Liver (tissue), 3 donors: ENCODE measurements at regions not wholly inside any gene's neighbourhood (a gene's known extent, or its start where the extent isn't known, plus 50 kb on each side); places are given as distances from the start of the nearest gene placed in this dataset.
"Not testable (repeated sequence)": the region's sequence is repeated elsewhere in the genome, so short reads cannot be mapped to it uniquely, and the experiment has no call there.

Experiments
- CTCF ChIP-seq: fragments of 150-350 bp; IDR thresholded peaks from 2 replicates; pipeline ENCODE4 v1.5.1; 2017; ENCODE audit warnings: improper control_type of control experiment, low read depth, low read length; ENCODE audit not compliant: missing input control
- NR2F2 ChIP-seq: IDR thresholded peaks from 2 replicates; pipeline ENCODE4 v1.6.1; 2016; ENCODE audit warnings: antibody characterized with exemption
- RAD21 ChIP-seq, 2 donors: IDR thresholded peaks; 2 replicates each; pipeline ENCODE4 v1.6.1; 2016; ENCODE audit warnings: antibody characterized with exemption in 2 of 2, mild to moderate bottlenecking in 2 of 2
- RXRA ChIP-seq, 2 donors: IDR thresholded peaks; 2 replicates each; pipeline ENCODE4 v1.6.1; 2017 to 2018; ENCODE audit warnings: antibody characterized with exemption in 2 of 2, mild to moderate bottlenecking in 1 of 2
- SP1 ChIP-seq: IDR thresholded peaks from 2 replicates; pipeline ENCODE4 v1.6.1; 2018; ENCODE audit warnings: antibody characterized with exemption, mild to moderate bottlenecking
- YY1 ChIP-seq: IDR thresholded peaks from 2 replicates; pipeline ENCODE4 v1.6.1; 2016; ENCODE audit warnings: antibody characterized with exemption, mild to moderate bottlenecking
- donor health status: healthy.
- donor health status: healthy.

GRCh38 chr2:163016882-163017281, 178.3 kb upstream of the KCNH7 start:
- TF ChIP-seq RAD21 (IDR thresholded peaks at IDR 0.05); CTCF; RXRA (IDR thresholded peaks at IDR 0.05); SP1; YY1; NR2F2: not testable (repeated sequence)
